Nephron progenitor cell (in vitro differentiated cells): ENCODE measurements at regions not wholly inside any gene's neighbourhood (a gene's known extent, or its start where the extent isn't known, plus 50 kb on each side); places are given as distances from the start of the nearest gene placed in this dataset.

Source experiments
- DNase-seq: peaks from one replicate; pipeline ENCODE4 v3.0.0; 2021
- H3K27ac Mint-ChIP-seq: 2 replicates; pipeline ENCODE4 v1.8.0; 2021; ENCODE audit warnings: mild to moderate bottlenecking, moderate library complexity, mixed read lengths
- H3K27me3 Mint-ChIP-seq: 2 replicates; pipeline ENCODE4 v1.8.0; 2021; ENCODE audit warnings: mild to moderate bottlenecking, low read depth, mixed read lengths; ENCODE audit not compliant: poor library complexity
- H3K36me3 Mint-ChIP-seq: 2 replicates; pipeline ENCODE4 v1.8.0; 2021; ENCODE audit warnings: low read depth, mixed read lengths
- H3K4me1 Mint-ChIP-seq: 2 replicates; pipeline ENCODE4 v1.8.0; 2021; ENCODE audit warnings: mixed read lengths
- H3K4me3 Mint-ChIP-seq: 2 replicates; pipeline ENCODE4 v1.8.0; 2021; ENCODE audit warnings: mild to moderate bottlenecking, moderate library complexity, mixed read lengths
- H3K9me3 Mint-ChIP-seq: 2 replicates; pipeline ENCODE4 v1.8.0; 2021; ENCODE audit warnings: mild to moderate bottlenecking, moderate library complexity, mixed read lengths
- CTCF ChIP-seq: fragments of 200-600 bp; sonication (generic); IDR thresholded peaks from 2 replicates; pipeline ENCODE4 v1.5.0; 2021; ENCODE audit warnings: antibody characterized with exemption

GRCh38 chr2:204197336-204198005, 260.9 kb downstream of the ICOS start:
- TF ChIP-seq CTCF, result no peak
- DNase-seq, result no peak
- Mint-ChIP-seq H3K27me3 (no peaks in the 10 kb centered on the region), H3K9me3 (no peaks in the 10 kb centered on the region), H3K4me3 (no peak overlapping the region), H3K27ac (no peak overlapping the region), H3K36me3 (no peaks in the 10 kb centered on the region), H3K4me1 (peaks cover 39% of the 10 kb centered on the region)

- H3K27me3 Mint-ChIP-seq, result no peaks in the 10 kb centered on the region
- no peaks in the 10 kb centered on the region for H3K9me3 Mint-ChIP-seq
- TF ChIP-seq CTCF, result no peak
- no peaks in the 10 kb centered on the region for H3K36me3 Mint-ChIP-seq
- peaks cover 26% of the 10 kb centered on the region for H3K4me1 Mint-ChIP-seq
- H3K4me3 Mint-ChIP-seq, result no peak overlapping the region
- no peak overlapping the region for H3K27ac Mint-ChIP-seq
- no peak for DNase-seq
Measured at GRCh38 chr2:204199357-204199756, 262.8 kb downstream of the ICOS start.

GRCh38 chr2:204201507-204201906, 264.9 kb downstream of the ICOS start:
- TF ChIP-seq CTCF, result no peak
- Mint-ChIP-seq H3K27ac (no peak overlapping the region), H3K4me3 (no peak overlapping the region), H3K9me3 (no peaks in the 10 kb centered on the region), H3K4me1 (peaks cover 24% of the 10 kb centered on the region), H3K27me3 (peaks cover 3% of the 10 kb centered on the region), H3K36me3 (no peaks in the 10 kb centered on the region)
- DNase-seq, result no peak

- H3K27ac Mint-ChIP-seq, result no peak overlapping the region
- TF ChIP-seq CTCF, result no peak
- H3K36me3 Mint-ChIP-seq, result no peaks in the 10 kb centered on the region
- H3K4me3 Mint-ChIP-seq, result no peak overlapping the region
- no peaks in the 10 kb centered on the region for H3K9me3 Mint-ChIP-seq
- no peak for DNase-seq
- H3K4me1 Mint-ChIP-seq, result peaks cover 28% of the 10 kb centered on the region
- H3K27me3 Mint-ChIP-seq, result peaks cover 3% of the 10 kb centered on the region
Measured at GRCh38 chr2:204202253-204202652, 265.7 kb downstream of the ICOS start.

GRCh38 chr2:204203704-204204103, 267.1 kb downstream of the ICOS start:
- H3K4me3 Mint-ChIP-seq, result no peak overlapping the region
- peaks cover 3% of the 10 kb centered on the region for H3K27me3 Mint-ChIP-seq
- H3K27ac Mint-ChIP-seq, result no peak overlapping the region
- H3K4me1 Mint-ChIP-seq, result peaks cover 32% of the 10 kb centered on the region
- no peak for TF ChIP-seq CTCF
- no peaks in the 10 kb centered on the region for H3K9me3 Mint-ChIP-seq
- DNase-seq, result no peak
- H3K36me3 Mint-ChIP-seq, result no peaks in the 10 kb centered on the region

- no peak for TF ChIP-seq CTCF
- H3K36me3 Mint-ChIP-seq, result no peaks in the 10 kb centered on the region
- H3K9me3 Mint-ChIP-seq, result no peaks in the 10 kb centered on the region
- H3K27ac Mint-ChIP-seq, result no peak overlapping the region
- H3K4me1 Mint-ChIP-seq, result peaks cover 32% of the 10 kb centered on the region
- peaks cover 6% of the 10 kb centered on the region for H3K27me3 Mint-ChIP-seq
- H3K4me3 Mint-ChIP-seq, result no peak overlapping the region
- no peak for DNase-seq
Measured at GRCh38 chr2:204205082-204205481, 268.5 kb downstream of the ICOS start.
